ENCODE measurements at regions not wholly inside any gene's neighbourhood (a gene's known extent, or its start where the extent isn't known, plus 50 kb on each side); places are given as distances from the start of the nearest gene placed in this dataset.

- no peak for DNase-seq (ENCODE audit: low read depth in 2 of 2)
These were observed 628.2 kb downstream of the USP25 start for GRCh38 chr21:16357994-16358393.

GRCh38 chr21:16358784-16359183, 629.0 kb downstream of the USP25 start:
- DNase-seq (ENCODE audit: low read depth in 2 of 2), result no peak

- no peak for DNase-seq (ENCODE audit: low read depth in 2 of 2)
These were observed 633.3 kb downstream of the USP25 start for GRCh38 chr21:16363100-16363499.

- DNase-seq (ENCODE audit: low read depth in 2 of 2), result no peak
These were observed 633.7 kb downstream of the USP25 start for GRCh38 chr21:16363518-16363917.

GRCh38 chr21:16366207-16366606, 636.4 kb downstream of the USP25 start:
- no peak for DNase-seq (ENCODE audit: low read depth in 2 of 2)

- no peak for DNase-seq (ENCODE audit: low read depth in 2 of 2)
These were observed 637.3 kb downstream of the USP25 start for GRCh38 chr21:16367079-16367478.

- DNase-seq (ENCODE audit: low read depth in 2 of 2), result no peak
These were observed 640.4 kb downstream of the USP25 start for GRCh38 chr21:16370186-16370585.

- no peak for DNase-seq (ENCODE audit: low read depth in 2 of 2)
These were observed 642.8 kb downstream of the USP25 start for GRCh38 chr21:16372586-16372985.

- no peak for DNase-seq (ENCODE audit: low read depth in 2 of 2)
These were observed 646.9 kb downstream of the USP25 start for GRCh38 chr21:16376673-16377072.

GRCh38 chr21:16377120-16377658, 647.4 kb downstream of the USP25 start:
- DNase-seq (ENCODE audit: low read depth in 2 of 2), result no peak

- no peak for DNase-seq (ENCODE audit: low read depth in 2 of 2)
These were observed 648.1 kb downstream of the USP25 start for GRCh38 chr21:16377857-16378256.

- no peak for DNase-seq (ENCODE audit: low read depth in 2 of 2)
These were observed 648.7 kb downstream of the USP25 start for GRCh38 chr21:16378525-16378924.

- DNase-seq (ENCODE audit: low read depth in 2 of 2), result no peak
These were observed 658.5 kb downstream of the USP25 start for GRCh38 chr21:16388291-16388690.

- no peak for DNase-seq (ENCODE audit: low read depth in 2 of 2)
These were observed 659.3 kb downstream of the USP25 start for GRCh38 chr21:16388911-16389560.

- DNase-seq (ENCODE audit: low read depth in 2 of 2), result no peak
These were observed 659.9 kb downstream of the USP25 start for GRCh38 chr21:16389643-16390042.

GRCh38 chr21:16395285-16395684, 665.5 kb downstream of the USP25 start:
- no peak for DNase-seq (ENCODE audit: low read depth in 2 of 2)

- no peak for DNase-seq (ENCODE audit: low read depth in 2 of 2)
These were observed 673.0 kb downstream of the USP25 start for GRCh38 chr21:16402752-16403151.

- DNase-seq (ENCODE audit: low read depth in 2 of 2), result no peak
These were observed 675.0 kb downstream of the USP25 start for GRCh38 chr21:16404776-16405175.

GRCh38 chr21:16406355-16406754, 676.6 kb downstream of the USP25 start:
- DNase-seq (ENCODE audit: low read depth in 2 of 2), result no peak

- DNase-seq (ENCODE audit: low read depth in 2 of 2), result no peak
These were observed 677.8 kb downstream of the USP25 start for GRCh38 chr21:16407403-16408240.

GRCh38 chr21:16408280-16408679, 678.5 kb downstream of the USP25 start:
- no peak for DNase-seq (ENCODE audit: low read depth in 2 of 2)

GRCh38 chr21:16409352-16409751, 679.6 kb downstream of the USP25 start:
- no peak for DNase-seq (ENCODE audit: low read depth in 2 of 2)

GRCh38 chr21:16418226-16418625, 688.4 kb downstream of the USP25 start:
- no peak for DNase-seq (ENCODE audit: low read depth in 2 of 2)

All from stimulated activated CD8-positive, alpha-beta memory T cell treated with anti-CD3 and anti-CD28 coated beads, Interleukin-2, amount 100 ng/mL, for 1 hour (primary cell).